ENCODE measurements at regions not wholly inside any gene's neighbourhood (a gene's known extent, or its start where the extent isn't known, plus 50 kb on each side); places are given as distances from the start of the nearest gene placed in this dataset.
"Not testable (repeated sequence)": the region's sequence is repeated elsewhere in the genome, so short reads cannot be mapped to it uniquely, and the experiment has no call there.

- Histone ChIP-seq H3K27ac (no peak overlapping the region), H3K27me3 (no peaks in the 10 kb centered on the region), H3K4me1 (ENCODE audit: low read depth) (peaks cover 11% of the 10 kb centered on the region), H3K36me3 (no peaks in the 10 kb centered on the region), H3K9me3 (ENCODE audit: low read depth) (peaks cover 2% of the 10 kb centered on the region), H3K4me3 (no peak overlapping the region)
- peak in 1 of 2 donors; percentile 62 for DNase-seq (ENCODE audit: low read depth in 1 of 2, low spot score in 1 of 2)
- no peak for TF ChIP-seq CTCF (IDR thresholded peaks at IDR 0.05; ENCODE audit: low read depth, low read length)
Measured at GRCh38 chr21:16117851-16118590, 388.2 kb downstream of the USP25 start.

GRCh38 chr21:16124378-16125138 lies 394.8 kb downstream of the USP25 start:
- no peaks in the 10 kb centered on the region for H3K36me3 ChIP-seq
- DNase-seq (ENCODE audit: low read depth in 1 of 2, low spot score in 1 of 2), result peak in 1 of 2 donors; percentile 91
- no peak for TF ChIP-seq CTCF (IDR thresholded peaks at IDR 0.05; ENCODE audit: low read depth, low read length)
- H3K27me3 ChIP-seq, result no peaks in the 10 kb centered on the region
- no peak overlapping the region for H3K27ac ChIP-seq
- H3K4me1 ChIP-seq (ENCODE audit: low read depth), result no peaks in the 10 kb centered on the region
- H3K4me3 ChIP-seq, result no peak overlapping the region
- no peaks in the 10 kb centered on the region for H3K9me3 ChIP-seq (ENCODE audit: low read depth)

GRCh38 chr21:16125274-16125673 lies 395.5 kb downstream of the USP25 start:
- no peak for DNase-seq (ENCODE audit: low read depth in 1 of 2, low spot score in 1 of 2)
- H3K9me3 ChIP-seq (ENCODE audit: low read depth), result no peaks in the 10 kb centered on the region
- H3K4me3 ChIP-seq, result no peak overlapping the region
- H3K27me3 ChIP-seq, result no peaks in the 10 kb centered on the region
- TF ChIP-seq CTCF (IDR thresholded peaks at IDR 0.05; ENCODE audit: low read depth, low read length), result no peak
- H3K36me3 ChIP-seq, result no peaks in the 10 kb centered on the region
- no peaks in the 10 kb centered on the region for H3K4me1 ChIP-seq (ENCODE audit: low read depth)
- H3K27ac ChIP-seq, result no peak overlapping the region

GRCh38 chr21:16132453-16132852 lies 402.7 kb downstream of the USP25 start:
- peaks cover 10% of the 10 kb centered on the region for H3K4me1 ChIP-seq (ENCODE audit: low read depth)
- H3K9me3 ChIP-seq (ENCODE audit: low read depth); H3K4me3 ChIP-seq; H3K36me3 ChIP-seq; DNase-seq (ENCODE audit: low read depth in 1 of 2, low spot score in 1 of 2); H3K27me3 ChIP-seq; H3K27ac ChIP-seq: not testable (repeated sequence)

GRCh38 chr21:16133248-16133647 lies 403.5 kb downstream of the USP25 start:
- no peak for TF ChIP-seq CTCF (IDR thresholded peaks at IDR 0.05; ENCODE audit: low read depth, low read length)
- H3K36me3 ChIP-seq, result no peaks in the 10 kb centered on the region
- H3K9me3 ChIP-seq (ENCODE audit: low read depth), result no peaks in the 10 kb centered on the region
- no peak overlapping the region for H3K27ac ChIP-seq
- DNase-seq (ENCODE audit: low read depth in 1 of 2, low spot score in 1 of 2), result no peak
- no peak overlapping the region for H3K4me3 ChIP-seq
- peaks cover 11% of the 10 kb centered on the region for H3K4me1 ChIP-seq (ENCODE audit: low read depth)
- no peaks in the 10 kb centered on the region for H3K27me3 ChIP-seq

- H3K27ac ChIP-seq, result no peak overlapping the region
- H3K4me1 ChIP-seq (ENCODE audit: low read depth), result peaks cover 11% of the 10 kb centered on the region
- no peak for TF ChIP-seq CTCF (IDR thresholded peaks at IDR 0.05; ENCODE audit: low read depth, low read length)
- H3K9me3 ChIP-seq (ENCODE audit: low read depth), result no peaks in the 10 kb centered on the region
- no peak overlapping the region for H3K4me3 ChIP-seq
- no peak for DNase-seq (ENCODE audit: low read depth in 1 of 2, low spot score in 1 of 2)
- no peaks in the 10 kb centered on the region for H3K36me3 ChIP-seq
- no peaks in the 10 kb centered on the region for H3K27me3 ChIP-seq
Measured at GRCh38 chr21:16134134-16134533, 404.4 kb downstream of the USP25 start.
